Activated CD8-positive, alpha-beta T cell treated with anti-CD3 and anti-CD28 coated beads for 36 hours (primary cell): ENCODE measurements at regions not wholly inside any gene's neighbourhood (a gene's known extent, or its start where the extent isn't known, plus 50 kb on each side); places are given as distances from the start of the nearest gene placed in this dataset.

ENCODE experiments used
- ATAC-seq: fragments of 200-7000 bp; cut with Tn5 transposase; one replicate; pipeline ENCODE4 v1.10.0; 2021; ENCODE audit warnings: mild to moderate bottlenecking, moderate library complexity
- CTCF ChIA-PET: fragments of 350-600 bp; sonication (Branson Sonifier 250); formaldehyde crosslinking; loops from one replicate; lab custom pipeline; 2021; ENCODE audit warnings: antibody characterized with exemption; lab: Charles Lee
- POLR2A ChIA-PET: fragments of 350-600 bp; sonication (Branson Sonifier 250); formaldehyde crosslinking; loops from one replicate; lab custom pipeline; 2021; ENCODE audit warnings: antibody characterized with exemption; lab: Charles Lee
- DNase-seq: peaks from one replicate; pipeline ENCODE4 v3.0.0-alpha.2; 2020
- H3K27ac Mint-ChIP-seq: one replicate; pipeline ENCODE4 v1.8.0; 2021; ENCODE audit warnings: mild to moderate bottlenecking, mixed read lengths
- H3K27me3 Mint-ChIP-seq: one replicate; pipeline ENCODE4 v1.8.0; 2021; ENCODE audit warnings: mixed read lengths
- H3K36me3 Mint-ChIP-seq: one replicate; pipeline ENCODE4 v1.8.0; 2021; ENCODE audit warnings: low read depth, mixed read lengths
- H3K4me1 Mint-ChIP-seq: one replicate; pipeline ENCODE4 v1.8.0; 2021; ENCODE audit warnings: low read depth, mixed read lengths
- H3K4me3 Mint-ChIP-seq: one replicate; pipeline ENCODE4 v1.8.0; 2021; ENCODE audit warnings: mild to moderate bottlenecking, moderate library complexity, mixed read lengths
- H3K9me3 Mint-ChIP-seq: one replicate; pipeline ENCODE4 v1.8.0; 2021; ENCODE audit warnings: mixed read lengths
- CTCF ChIP-seq: fragments of 200-600 bp; IDR thresholded peaks from one replicate; pipeline ENCODE4 v1.8.0; 2022; ENCODE audit warnings: antibody characterized with exemption, mild to moderate bottlenecking
- intact Hi-C: fragments of 100-400 bp; cut with micrococcal nuclease; formaldehyde crosslinking; loops from one replicate; pipeline ENCODE4 v1.10.0; 2022

DNA sequence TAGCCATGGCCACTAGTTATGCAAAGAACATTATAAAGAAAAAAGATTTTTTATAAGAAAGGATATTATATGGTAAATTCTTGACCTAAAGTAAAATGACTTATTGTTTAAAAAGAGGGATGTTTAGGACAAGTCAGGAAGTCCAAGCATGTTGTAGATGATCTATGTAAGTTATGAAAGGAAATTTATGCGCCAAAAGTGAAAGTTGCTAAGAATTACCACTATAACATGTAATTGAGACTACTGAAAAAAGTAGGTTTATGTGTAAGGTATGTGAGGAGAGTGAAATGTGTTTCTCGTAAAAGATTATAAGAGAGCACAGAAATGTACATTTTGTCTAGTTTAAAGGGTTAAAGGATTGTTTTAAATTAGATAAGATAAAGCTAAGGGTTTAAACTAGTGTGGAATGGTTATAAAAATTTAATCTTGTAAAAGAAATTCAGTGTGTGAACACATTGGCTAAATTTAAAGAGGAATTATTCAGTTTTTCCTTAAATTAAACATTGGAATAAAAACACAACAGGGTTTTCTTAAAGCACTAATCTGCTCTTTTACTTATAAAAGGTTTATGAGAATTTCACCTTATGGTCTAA is 1100.4 kb upstream of the EDIL3 start:
- intact Hi-C loops: no loop called here
- no peak for ATAC-seq
- ChIA-PET CTCF (no interaction called here), POLR2A (no interaction called here)
- Mint-ChIP-seq H3K9me3 (peaks cover 4% of the 10 kb centered on the region), H3K36me3 (no peaks in the 10 kb centered on the region), H3K27ac (no peak overlapping the region), H3K4me1 (no peaks in the 10 kb centered on the region), H3K4me3 (no peak overlapping the region), H3K27me3 (no peaks in the 10 kb centered on the region)
- no peak for DNase-seq
- TF ChIP-seq CTCF: no peak

- H3K4me3 Mint-ChIP-seq: no peak overlapping the region
- no peak for ATAC-seq
- H3K36me3 Mint-ChIP-seq: no peaks in the 10 kb centered on the region
- H3K27ac Mint-ChIP-seq: no peak overlapping the region
- ChIA-PET CTCF (no interaction called here), POLR2A (no interaction called here)
- H3K9me3 Mint-ChIP-seq: peaks cover 9% of the 10 kb centered on the region
- no peak for TF ChIP-seq CTCF
- H3K4me1 Mint-ChIP-seq: no peaks in the 10 kb centered on the region
- no peak for DNase-seq
- no peaks in the 10 kb centered on the region for H3K27me3 Mint-ChIP-seq
- intact Hi-C loops: no loop called here
Measured at GRCh38 chr5:85488295-85488694, 1103.6 kb upstream of the EDIL3 start.

GRCh38 chr5:85500869-85501268 is 1116.2 kb upstream of the EDIL3 start:
- intact Hi-C loops: no loop called here
- CTCF ChIA-PET: no interaction called here

GRCh38 chr5:85512896-85513295 is 1104.8 kb upstream of the COX7C start:
- ChIA-PET POLR2A (no interaction called here), CTCF (no interaction called here)
- intact Hi-C loops: no loop called here
- Mint-ChIP-seq H3K9me3 (peaks cover 10% of the 10 kb centered on the region), H3K4me3 (no peak overlapping the region), H3K27me3 (no peaks in the 10 kb centered on the region), H3K4me1 (no peaks in the 10 kb centered on the region), H3K27ac (no peak overlapping the region), H3K36me3 (no peaks in the 10 kb centered on the region)
- TF ChIP-seq CTCF: no peak
- ATAC-seq: no peak
- no peak for DNase-seq

More at GRCh38 chr5:85500869-85501268, 1116.2 kb upstream of the EDIL3 start:
- POLR2A ChIA-PET: no interaction called here
- H3K36me3 Mint-ChIP-seq: no peaks in the 10 kb centered on the region
- H3K27ac Mint-ChIP-seq: no peak overlapping the region
- H3K9me3 Mint-ChIP-seq: peaks cover 9% of the 10 kb centered on the region
- no peak overlapping the region for H3K4me3 Mint-ChIP-seq
- no peaks in the 10 kb centered on the region for H3K27me3 Mint-ChIP-seq
- TF ChIP-seq CTCF: no peak
- ATAC-seq: no peak
- H3K4me1 Mint-ChIP-seq: no peaks in the 10 kb centered on the region
- no peak for DNase-seq

DNA sequence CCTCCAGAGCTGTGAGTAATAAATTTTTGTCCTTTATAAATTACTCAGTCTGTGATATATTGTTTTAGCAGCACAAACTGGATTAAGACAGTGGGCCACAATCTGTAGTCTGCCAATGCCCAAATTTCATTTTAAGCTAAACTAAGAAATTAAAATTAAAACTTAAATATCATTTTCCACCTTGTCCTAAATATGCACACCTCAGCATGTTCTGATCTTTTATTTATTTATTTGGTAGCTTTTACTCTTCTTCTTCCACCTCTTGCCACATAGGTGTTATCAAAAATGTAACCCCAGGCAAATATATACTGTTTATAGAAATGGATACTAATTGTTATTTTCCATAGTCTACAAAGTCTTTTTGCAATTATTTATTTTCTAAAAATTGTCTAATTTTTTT is 1102.2 kb upstream of the COX7C start:
- H3K27ac Mint-ChIP-seq: no peak overlapping the region
- CTCF ChIA-PET: no interaction called here
- no peak for ATAC-seq
- no peak for TF ChIP-seq CTCF
- no peaks in the 10 kb centered on the region for H3K36me3 Mint-ChIP-seq
- no peaks in the 10 kb centered on the region for H3K4me1 Mint-ChIP-seq
- H3K27me3 Mint-ChIP-seq: no peaks in the 10 kb centered on the region
- H3K9me3 Mint-ChIP-seq: peaks cover 4% of the 10 kb centered on the region
- H3K4me3 Mint-ChIP-seq: no peak overlapping the region
- DNase-seq: no peak
- intact Hi-C loops: no loop called here
- POLR2A ChIA-PET: no interaction called here
